CD4-positive, alpha-beta T cell treated with Interleukin-2 at 100 ng/mL for 4 hours (primary cell): ENCODE measurements at regions not wholly inside any gene's neighbourhood (a gene's known extent, or its start where the extent isn't known, plus 50 kb on each side); places are given as distances from the start of the nearest gene placed in this dataset.
A peak's percentile ranks its signal among the peaks of the same experiment; 100 is the strongest.
"Not testable (repeated sequence)": the region's sequence is repeated elsewhere in the genome, so short reads cannot be mapped to it uniquely, and the experiment has no call there.

Source experiments
- DNase-seq: peaks from one replicate; pipeline ENCODE4 v3.0.0-alpha.2; 2020; ENCODE audit warnings: low spot score

DNA sequence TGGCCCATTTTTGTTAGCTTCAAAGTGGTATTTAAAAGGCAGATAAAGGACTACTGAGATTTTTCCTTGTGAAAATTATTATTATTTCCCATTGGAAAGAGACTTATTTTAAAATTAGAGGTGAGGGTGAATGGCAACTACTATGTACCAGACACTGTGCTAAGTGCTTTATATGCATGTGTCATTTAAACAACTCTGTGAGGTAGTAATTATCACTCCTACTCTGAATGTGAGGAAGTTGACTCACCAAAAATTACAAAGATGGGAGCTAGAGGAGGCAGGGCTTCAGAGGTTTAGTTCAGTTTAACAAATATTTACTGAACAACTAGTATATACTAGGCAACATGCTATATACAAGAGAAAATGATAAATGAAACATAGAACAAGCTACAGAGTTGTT, 78.2 kb downstream of the MSL3 start:
- no peak for DNase-seq

DNA sequence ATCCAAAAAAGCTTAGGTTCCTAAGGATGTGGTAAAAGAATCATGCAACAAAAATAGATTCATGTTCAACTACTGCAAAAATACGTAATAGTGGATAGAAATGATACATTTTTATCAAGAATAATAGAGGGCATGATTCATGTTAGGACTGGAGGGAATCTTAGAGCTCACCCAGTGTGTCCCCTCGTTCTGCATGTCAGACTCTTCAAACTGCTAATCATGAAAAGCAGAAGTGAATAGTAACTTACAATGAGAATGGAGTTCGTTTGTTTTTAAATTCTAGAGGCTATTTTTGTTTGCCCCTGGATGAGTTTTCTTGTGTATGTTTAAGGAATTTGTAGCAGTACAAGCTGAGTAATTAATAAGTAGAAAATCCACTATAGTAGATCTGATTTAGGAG, 79.4 kb downstream of the MSL3 start:
- no peak for DNase-seq

DNA sequence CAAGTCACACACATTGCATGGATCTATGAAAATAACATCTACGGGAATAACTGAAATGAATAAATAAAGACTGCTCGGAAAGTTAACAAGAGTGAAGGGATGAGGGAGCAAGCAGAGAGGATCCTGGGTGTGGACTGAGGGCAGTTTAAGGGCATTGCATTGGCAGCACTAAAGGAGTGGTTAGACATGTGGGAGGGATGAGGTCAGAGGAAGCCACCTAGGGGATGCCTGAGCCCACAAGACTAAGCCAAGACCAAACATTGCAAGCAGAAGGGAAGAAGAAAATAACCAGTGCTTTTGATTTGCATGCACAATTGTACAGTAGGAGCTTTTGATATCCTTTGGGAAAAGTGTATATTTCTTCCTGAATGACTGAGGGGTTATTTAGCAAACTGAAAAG, 106.1 kb downstream of the MSL3 start:
- DNase-seq = no peak

DNA sequence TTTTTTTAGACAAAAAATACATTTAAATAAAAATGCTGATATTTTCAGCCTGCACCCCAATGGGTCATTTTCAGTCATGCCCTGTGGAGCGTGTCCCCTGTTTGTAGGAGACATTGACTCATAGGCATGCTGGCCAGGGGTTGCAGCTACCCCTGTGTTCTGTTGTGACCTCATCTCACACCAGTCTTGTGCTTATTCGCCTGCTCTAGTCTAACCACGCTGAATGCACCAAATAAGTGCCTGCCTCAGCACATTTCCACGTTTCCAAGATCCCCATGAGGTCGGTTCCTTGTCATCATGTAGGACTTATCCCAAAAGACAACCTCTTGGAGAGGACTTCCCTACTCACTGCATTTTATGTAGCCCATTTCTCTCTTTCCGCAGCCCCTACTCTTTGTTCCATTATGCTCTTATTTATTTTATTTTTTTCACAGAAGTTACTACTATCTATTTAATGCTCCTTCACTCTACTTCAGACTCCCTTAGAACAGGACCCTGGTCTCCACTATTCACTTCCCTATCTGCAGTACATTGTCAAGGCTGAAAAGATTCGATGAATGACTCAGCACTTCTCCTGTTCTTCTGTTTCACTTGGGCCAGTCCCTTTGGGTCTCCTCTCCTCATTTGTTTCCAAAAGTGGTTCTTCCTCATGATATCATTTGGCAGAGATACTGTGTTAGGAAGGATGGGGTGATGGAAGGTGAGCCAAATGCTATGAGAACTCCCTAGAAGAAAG, 109.7 kb downstream of the MSL3 start:
- DNase-seq = no peak

DNA sequence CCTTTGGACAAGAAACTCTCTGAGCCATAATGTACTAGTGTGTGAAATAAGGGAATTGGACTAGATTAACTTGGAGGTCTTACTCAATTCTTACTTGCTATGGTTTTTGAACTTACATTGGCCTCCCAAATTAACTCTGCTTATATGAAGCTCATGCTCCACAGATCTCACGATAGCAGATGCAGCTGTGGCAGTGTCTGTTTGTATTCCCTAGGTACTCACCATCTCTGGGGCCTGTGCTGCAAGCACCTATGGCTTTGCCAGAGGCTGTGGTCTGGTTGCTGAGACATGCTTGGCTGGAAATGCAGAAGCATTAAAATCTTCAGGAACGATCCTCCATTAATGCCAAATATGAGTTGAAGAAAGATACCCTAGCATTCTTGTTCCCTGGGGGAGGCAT, 112.8 kb downstream of the MSL3 start:
- DNase-seq = no peak

DNA sequence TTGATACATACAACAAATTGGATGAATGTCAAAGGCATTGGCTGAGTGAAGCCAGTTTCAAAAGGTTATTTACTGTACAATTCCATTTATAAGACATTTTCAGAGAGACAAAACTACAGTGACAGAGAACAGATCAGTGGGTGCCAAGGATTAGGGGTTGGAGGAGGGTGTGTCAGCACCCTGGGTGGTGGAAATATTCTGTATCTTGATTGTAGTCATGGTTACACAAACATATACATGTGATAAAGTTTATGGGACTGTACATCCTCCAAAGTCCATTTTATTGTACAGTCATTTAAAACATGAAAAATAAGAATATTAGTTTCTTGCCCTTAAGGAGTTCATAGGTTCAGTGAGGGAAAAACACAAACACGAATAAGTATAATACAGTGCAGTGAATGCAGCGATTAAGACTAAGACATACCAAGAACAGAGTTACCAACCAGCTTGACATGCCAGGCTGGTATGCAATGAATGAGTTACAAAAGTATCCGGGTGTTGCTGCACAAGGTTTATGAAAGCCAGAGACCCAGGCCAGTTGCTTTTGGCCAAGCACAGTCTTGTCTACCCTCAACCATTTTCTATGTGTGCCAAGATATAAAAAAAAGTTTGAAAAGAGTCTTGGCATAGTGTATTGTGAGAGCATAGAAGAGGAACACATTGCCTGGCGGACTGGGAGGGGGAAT, 123.6 kb downstream of the MSL3 start:
- DNase-seq = no peak

DNA sequence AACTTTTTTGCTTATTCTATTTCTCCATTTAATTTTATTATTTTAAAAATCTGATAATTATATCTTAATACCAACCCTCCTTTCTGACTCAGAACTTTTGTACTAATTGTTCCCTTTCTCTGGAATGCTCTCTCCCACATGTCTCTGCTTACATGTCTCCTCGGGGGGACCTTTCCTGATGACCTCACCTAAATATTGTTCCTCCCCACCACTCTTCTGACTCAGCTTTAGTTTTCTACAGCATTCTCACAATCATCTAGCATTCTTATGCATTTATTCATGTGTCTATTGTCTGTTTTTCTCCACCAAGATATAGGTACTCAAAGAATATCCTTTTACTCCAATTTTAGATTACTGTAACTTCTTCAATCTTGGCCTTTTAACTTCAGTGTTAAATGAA, 128.7 kb downstream of the MSL3 start:
- DNase-seq = no peak

DNA sequence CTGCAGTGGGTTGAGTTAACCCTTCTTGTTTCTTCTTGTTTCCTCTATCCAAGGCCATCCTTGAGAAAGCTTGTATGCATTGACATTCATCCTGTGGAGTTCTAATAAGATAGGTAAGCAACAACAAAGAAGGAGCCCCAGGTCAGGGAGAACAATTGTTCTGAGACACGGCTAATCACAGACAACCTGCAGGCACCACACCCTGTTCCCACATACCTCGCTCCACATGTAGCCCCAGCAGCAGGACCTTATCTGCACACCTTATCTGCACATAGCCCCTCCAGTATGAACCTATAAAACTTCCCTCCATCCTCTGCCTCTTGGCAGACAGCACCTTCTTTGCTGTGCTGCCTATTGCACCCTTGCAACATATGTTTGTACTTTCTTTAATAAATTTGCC, 129.1 kb downstream of the MSL3 start:
- no peak for DNase-seq

DNA sequence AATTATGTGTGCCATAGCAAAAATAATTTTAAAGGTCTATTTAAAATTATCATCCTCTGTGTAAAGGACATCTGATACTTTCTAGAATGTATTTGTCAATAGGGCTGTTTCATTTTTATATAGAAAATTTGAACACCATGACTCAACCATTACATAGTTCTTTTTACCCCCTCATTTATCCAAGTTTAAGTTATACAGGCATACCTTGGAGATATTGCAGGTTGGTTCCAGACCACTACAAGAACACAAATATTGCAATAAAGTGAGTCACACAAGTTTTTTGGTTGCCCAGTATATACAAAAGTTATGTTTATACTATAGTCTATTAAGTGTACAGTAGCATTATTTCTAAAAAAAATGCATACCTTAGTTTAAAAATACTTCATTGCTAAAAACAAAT, 130.4 kb downstream of the MSL3 start:
- DNase-seq = no peak

DNA sequence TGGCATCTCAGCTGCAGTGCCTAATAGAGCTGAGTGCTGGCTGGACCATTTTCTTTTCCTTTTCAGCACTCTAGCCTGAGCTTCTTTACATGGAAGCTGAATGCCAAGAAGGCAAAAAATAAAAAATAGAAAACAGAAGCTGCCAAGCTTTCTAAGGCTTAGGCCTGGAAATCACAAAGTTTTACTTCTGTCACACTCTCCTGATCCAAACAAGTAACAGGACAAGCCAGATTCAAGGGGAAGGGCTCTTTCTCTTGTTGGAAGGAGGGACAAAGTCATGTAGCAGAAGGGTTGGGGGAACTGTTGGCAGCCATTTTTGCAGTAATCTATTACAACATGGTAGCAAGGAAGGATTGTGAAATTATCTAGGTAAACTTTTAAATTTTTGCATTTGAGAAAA, 131.8 kb downstream of the MSL3 start:
- DNase-seq = no peak

DNA sequence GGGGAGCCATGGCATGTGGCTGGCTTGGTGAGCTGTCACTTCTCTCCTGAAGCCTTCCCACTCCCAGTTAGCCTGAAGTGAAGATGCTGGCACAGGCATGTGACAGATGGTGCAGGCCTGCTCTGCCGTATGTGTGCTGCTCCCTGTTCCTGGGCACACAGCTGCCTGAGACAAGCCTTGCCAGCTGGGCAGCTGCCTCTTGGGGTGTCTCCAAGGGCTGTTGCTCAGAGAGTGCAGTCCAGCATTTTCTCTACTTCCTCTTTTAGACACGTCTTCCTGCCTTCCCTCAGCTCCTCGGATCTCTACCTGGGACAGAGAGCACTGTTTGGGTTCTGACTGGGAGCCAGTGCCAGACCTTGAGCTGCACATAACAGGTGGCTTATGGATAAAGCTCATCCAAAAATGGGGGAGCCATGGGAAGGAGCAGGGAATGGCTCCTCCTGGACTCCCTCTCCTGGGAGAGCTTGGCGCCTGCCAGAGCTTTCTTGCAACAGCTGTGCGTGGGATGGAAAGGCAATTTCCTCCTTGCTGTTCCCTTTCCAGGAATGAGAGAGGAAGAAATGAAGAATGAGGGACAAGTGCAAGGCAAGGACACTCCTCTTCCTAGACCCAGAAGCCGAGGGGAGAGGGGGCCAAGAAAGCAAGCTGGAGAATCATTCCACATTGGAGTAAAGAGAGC, 132.9 kb downstream of the MSL3 start:
- DNase-seq = no peak

DNA sequence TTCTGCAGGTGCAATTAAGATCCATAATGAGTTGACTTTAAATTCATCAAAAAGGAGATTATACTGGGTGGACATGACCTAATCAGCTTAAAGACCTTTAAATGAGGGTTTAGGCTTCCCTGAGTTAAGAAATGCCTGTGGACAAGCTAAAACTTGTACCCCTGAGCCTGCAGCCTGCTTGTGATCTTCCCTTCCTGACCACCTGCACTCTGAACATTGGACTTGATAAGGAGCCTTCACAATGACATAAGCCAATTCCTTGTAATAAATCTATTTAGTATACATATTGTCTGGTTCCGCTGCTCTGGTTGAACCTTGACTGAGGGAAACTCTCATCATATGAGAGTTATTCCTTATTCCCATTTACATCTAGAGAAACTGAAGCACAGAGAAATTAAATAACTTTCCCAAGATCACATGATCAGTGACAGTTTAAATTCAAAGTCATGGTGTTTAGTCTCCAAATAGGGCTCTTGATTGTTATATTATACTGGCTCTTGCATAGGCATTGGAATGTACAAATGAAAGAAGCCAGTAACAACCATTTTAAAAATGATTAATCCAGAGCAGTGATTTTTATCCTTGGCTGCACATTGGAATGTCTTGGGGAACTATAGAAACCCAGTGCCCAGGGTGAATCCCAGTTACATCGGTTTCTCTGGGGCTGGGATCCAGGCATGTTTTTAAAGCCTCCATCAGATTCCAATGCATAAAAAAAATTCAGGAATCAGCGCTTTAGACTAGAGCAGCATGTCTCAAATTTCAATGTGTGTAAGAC, 136.1 kb downstream of the MSL3 start:
- no peak for DNase-seq

DNA sequence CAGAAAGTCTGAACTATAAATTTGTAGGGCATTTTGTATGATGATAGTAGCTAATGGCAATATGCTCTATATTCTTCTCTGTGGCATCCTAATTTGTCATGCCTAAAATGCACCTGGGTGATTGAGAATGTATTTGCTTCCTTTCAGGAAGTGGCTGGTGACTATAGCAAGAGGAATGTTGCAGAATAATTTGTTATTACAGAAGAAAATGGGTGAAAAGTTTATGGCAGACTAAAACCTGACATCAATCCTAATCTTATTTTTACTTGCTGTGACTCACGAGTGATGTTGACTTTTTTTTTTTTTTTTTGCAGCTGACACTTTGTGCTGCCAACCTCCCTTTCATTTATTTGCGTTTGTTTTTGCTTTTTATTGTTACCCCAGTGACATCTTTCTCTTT, 141.1 kb downstream of the MSL3 start:
- DNase-seq = no peak

DNA sequence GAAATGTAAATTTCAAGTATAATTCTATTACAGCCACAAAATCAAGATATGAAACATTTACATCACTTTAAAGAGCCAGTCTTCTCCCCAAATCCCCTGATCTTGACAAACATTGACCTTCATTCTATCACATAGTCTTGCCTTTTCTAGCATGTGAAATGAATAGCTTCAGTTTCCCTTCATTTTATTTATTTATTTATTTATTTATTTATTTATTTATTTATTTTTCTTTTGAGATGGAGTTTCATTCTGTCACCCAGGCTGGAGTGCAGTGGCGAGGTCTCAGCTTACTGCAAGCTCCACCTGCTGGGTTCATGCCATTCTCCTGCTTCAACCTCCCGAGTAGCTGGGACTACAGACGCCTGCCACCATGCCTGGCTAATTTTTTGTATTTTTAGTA, 147.9 kb downstream of the MSL3 start:
- not testable (repeated sequence) for DNase-seq

DNA sequence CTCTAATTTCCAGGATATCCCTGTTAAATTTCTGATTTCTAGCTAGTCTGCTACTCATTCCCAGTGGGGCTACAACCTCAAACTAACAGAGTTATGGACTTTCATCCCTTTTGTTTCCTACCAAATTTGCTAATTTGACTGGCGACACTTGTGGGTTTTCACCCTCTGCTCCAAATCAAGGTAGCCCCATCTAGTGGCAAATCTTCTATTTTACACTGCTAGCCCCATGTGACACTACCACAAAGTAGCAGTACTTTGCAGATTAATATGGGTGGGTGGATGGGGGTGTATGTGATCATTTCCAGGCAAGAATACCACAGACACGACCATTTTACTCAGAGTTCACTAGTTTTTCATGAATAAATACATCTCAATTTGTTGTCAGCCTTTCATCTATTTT, 150.3 kb downstream of the MSL3 start:
- DNase-seq = peak; percentile 7

DNA sequence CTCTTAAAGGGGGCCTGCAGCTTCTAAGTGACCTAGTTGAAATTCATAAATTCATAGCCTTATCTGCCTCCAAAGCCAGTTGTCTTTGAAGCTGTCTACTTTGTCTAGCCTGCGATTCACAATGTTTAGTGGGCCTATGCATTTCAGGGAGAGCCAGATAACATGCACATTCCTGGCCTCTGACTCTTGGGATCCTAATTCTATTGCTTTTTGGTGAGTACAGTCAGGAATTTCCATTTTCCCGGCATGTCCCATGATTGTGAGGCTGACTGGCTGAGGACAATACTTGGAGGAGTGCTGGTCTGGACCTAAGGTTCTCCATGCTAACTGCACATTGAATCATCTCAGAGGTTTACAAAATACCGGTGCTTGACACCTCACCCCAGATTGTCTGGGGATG, 155.0 kb downstream of the MSL3 start:
- no peak for DNase-seq

DNA sequence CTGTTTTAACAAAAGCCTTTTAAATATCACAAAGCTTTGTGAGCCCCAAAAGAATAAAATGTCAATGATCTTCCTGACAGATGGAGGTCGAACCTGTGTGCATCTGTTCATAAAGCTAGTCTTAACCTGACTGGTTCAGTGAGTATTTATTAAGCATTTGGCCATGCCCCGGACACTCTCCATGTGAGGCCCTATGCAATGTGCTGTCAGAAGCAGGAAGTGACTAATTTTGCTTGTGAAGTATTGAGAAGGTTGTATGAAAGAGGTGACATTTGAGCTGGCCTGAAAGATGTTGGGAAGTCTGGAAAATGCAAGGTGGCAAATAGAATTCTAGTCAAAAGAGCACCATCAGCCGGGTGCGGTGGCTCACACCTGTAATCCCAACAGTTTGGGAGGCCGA, 171.4 kb downstream of the MSL3 start:
- DNase-seq = no peak

DNA sequence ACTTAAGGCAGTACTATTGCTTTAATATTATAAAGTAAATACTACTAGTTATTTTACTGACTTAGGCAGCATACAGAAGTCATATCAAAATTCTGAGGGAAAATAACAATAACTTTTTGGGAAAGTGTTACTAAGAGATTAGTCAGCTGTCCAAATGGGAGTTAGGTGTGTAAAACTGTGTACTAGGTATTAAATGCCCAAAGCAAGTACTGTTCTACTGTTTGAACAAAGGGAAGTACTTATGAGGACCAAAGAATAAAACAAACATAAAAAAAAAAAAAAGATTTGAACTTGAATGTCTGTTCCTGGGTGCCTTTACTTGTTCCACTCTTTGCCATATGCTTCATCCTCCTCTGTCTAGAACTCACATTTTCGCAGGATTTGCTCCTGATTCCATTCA, 174.4 kb downstream of the MSL3 start:
- DNase-seq = no peak

DNA sequence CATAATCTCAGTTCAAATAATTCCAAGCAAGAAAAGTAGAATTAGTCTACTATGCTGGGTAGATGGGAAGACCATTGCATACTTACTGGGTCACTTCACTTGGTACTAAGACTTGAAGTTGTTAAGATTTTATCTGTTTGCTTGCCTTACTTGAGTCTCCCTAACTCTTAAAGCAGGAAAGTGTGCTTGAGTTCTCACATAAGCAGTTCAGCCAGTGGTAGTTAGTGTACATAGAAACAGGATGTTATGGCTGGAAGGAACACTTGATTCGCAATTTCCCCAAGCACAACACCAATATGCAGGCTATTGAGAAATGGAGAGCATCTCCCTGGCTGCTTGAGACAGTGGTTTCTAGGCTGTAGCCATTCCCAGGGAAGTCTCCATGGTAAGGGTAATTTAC, 176.1 kb downstream of the MSL3 start:
- DNase-seq = no peak

DNA sequence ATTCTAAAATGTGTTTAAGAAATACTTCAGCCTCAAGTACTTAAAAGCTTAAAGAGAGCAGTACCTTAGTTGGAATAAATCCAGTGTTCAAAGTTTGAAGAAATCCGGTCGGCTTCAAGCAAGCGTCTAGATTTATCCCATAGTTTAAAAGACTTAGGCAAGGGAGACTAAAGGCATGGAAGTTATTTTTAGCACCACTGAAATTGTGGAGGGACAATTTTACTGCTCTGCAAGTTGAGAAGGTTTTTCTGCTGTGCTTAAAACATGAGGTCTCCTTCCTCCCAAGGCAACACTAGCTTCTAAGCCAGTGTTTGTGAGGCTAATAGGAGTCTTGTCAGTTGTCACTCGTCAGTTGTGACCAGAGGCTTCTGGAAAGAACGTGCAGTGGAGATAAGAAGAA, 183.5 kb downstream of the MSL3 start:
- no peak for DNase-seq

DNA sequence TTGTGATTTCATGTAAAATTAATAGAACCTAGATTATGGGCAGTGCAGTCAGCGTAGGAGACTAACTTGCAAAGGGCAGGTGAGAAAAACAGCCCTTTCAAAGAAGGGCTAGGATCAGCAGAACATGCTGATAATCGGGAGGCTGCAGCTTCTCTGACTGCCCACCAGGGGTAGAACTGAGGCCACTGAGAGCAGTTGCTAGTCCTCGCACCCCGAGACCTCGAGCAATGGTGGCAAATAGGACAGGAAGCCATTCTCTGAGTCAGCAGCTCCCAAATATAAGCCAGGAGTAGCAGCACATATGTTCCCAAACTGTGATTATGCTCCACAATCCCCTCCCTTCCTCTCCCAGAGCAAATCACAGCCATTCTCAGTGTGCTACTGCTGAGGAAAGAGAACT, 186.5 kb downstream of the MSL3 start:
- DNase-seq = no peak

DNA sequence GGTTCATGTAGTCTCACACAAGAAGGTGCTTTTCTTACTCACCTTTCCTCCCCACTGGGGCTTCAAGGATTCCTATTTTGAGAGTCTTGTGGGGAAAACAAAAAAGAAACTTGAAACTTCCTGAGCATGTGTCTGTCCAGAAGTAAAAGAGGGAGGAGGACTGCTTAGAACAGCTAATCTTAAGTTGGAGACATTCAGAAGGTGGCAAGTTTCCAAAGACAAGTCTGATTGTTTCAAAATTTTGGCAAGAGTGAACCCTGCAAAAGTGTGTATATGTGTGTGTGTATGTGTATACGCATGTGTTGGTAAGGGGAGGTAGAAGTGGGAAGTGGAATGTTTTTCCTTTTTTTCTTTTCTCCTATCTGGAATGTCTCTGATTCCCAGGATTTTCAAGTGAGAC, 189.0 kb upstream of the FRMPD4 start:
- DNase-seq = no peak
